AG09319 (cell line): ENCODE measurements at regions not wholly inside any gene's neighbourhood (a gene's known extent, or its start where the extent isn't known, plus 50 kb on each side); places are given as distances from the start of the nearest gene placed in this dataset.

ENCODE experiments used
- DNase-seq: peaks from one replicate; pipeline ENCODE4 v3.0.0-alpha.2; 2010; ENCODE audit warnings: low read depth; ENCODE audit errors: extremely low read depth
- TF ChIP-seq, protein P1 (sequence below): IDR thresholded peaks from 2 replicates; pipeline ENCODE4 v1.5.1; 2011; ENCODE audit warnings: low read depth, mild to moderate bottlenecking, inconsistent platforms, low read length, moderate library complexity

- peak; percentile 36 for DNase-seq
These were observed 127.7 kb upstream of the MAX start for GRCh38 chr14:65229748-65230728.

DNA sequence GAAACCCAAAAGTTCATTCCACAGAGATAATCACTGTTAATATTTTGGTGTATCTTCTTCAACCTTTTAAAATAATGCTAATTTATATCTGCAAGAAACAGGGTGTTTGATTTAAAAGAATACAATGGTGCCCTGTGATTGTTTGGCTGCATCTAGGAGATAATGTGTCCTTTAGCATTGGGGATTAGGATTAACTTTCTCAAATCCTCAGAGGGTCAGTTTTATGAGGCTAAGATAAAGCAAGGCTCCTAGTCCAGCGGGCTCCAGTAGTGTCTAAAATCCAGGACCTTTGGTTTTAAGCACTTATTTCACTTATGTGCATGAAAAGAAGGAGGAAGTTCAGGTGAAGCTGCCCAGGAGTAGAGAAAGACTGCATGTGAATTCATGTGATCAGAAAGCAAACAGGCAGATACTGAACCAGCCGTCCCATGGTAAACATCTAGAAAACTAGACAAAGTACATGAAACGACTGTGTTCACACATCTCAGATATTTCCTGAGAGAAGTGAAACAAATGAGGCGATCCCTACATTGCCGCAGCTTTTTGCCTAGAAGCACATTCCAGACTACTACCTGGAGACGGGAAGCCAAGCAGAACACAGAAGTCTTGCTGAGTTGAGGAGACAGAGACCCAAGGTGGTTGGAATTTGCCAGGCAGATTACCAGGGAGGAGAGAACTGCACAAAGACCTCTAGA lies 129.1 kb upstream of the MAX start:
- no peak for DNase-seq
- TF ChIP-seq, protein P1, sequence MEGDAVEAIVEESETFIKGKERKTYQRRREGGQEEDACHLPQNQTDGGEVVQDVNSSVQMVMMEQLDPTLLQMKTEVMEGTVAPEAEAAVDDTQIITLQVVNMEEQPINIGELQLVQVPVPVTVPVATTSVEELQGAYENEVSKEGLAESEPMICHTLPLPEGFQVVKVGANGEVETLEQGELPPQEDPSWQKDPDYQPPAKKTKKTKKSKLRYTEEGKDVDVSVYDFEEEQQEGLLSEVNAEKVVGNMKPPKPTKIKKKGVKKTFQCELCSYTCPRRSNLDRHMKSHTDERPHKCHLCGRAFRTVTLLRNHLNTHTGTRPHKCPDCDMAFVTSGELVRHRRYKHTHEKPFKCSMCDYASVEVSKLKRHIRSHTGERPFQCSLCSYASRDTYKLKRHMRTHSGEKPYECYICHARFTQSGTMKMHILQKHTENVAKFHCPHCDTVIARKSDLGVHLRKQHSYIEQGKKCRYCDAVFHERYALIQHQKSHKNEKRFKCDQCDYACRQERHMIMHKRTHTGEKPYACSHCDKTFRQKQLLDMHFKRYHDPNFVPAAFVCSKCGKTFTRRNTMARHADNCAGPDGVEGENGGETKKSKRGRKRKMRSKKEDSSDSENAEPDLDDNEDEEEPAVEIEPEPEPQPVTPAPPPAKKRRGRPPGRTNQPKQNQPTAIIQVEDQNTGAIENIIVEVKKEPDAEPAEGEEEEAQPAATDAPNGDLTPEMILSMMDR: no peak

More at GRCh38 chr14:65229748-65230728, 127.7 kb upstream of the MAX start:
- TF ChIP-seq, protein P1: no peak

DNA sequence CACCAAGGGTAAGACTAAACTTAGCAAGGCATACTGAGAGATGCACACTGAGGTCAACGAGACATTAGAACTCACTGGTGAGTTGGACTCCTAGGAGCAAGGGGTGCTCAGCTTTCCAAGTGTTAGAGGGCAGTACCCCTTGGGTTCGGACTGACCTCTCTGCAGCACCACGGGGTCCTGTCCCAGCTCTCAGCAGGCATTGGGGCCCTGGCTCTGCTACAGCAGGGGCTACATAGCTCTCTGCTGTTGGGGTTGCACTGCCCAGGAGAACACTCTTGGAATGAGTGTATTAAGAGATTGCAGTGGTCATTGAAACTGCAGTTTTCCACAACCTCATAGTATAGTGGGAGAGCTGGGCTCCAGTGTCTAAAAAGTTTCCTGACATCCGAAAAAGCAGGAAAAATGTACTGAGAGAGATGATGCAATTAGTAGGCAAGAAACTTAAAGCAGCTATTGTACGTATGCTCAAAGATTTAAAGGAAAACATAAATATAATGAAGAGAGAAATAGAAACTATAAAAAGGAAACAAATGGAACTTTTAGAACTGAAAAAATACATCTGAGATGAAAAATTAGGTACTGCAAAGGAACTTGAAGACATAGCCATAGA lies 132.5 kb upstream of the MAX start:
- DNase-seq: no peak
- TF ChIP-seq, protein P1: no peak

DNA sequence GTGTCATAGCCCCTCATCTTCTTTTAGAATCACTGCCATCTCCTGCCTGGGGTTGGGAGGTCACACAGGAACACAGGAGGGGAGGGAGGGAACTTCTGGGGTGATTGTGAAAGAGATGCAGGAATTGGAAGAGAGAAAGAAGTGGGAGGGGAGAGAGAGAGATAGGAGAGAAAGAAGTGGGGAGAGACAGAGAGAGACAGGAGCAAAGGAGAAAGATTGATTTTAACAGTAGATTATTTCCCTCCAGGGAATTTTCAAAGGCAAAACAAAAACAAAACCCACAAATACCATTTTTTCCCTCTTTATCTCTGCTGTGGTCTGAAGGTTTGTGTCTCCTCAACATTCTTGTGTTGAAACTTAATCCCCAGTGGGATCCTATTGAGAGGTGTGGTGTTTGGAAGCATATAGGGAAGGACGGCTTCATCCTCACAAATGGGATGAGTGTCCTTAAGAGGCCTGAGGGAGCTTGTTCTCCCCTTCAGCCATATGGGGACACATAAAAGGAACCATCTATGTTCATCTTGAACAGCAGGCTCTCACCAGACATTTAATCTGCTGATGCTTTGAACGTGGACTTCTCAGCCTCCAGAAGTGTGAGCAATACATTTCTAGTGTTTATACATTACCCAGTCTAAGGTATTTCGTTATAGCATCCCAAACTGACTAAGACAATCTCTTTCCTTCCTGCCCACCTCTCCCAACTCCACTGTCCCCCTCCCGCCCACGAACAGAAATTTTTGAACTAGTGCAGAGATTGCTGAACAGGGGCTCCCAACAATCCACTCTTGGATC lies 134.9 kb upstream of the MAX start:
- no peak for DNase-seq
- TF ChIP-seq, protein P1: no peak

DNA sequence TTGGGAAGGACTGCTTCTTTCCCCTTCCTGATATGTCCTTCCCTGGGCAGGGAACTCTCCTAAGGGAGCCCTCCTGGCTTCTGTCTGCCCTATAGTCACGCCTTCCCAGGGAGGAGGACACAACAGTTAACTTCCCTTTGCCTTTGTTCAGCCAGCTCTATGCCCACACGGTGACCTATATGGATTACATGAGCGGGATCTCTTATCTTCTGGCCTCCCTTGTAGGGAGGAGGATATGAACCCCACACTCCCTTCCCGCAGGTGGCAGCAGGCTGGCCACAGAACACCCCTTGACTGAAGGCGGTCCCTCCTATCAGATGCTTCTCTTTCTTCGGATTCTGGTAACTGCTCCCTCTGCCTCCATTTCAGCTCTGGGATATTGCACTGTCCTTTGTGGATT lies 135.6 kb upstream of the MAX start:
- TF ChIP-seq, protein P1: no peak
- DNase-seq: no peak

DNA sequence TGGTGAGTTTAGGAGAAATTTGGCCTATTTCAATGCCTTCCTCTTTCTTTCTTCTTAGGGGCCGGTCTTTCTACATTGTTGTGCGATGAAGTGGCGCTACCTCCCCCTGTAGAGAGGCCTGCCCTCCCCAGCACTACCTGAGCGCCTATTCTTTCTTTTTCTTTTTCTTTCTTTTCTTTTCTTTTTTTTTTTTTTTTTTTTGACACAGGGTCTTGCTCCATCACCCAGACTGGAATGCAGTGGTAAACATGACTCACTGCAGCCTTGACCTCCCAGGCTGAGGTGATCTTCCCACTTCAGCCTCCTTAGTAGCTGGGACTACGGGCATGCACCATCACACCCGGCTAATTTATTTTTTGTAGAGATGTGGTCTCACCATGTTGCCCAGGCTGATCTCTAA lies 136.1 kb upstream of the MAX start:
- TF ChIP-seq, protein P1: no peak
- DNase-seq: no peak
